H9 (cell line): ENCODE measurements at regions not wholly inside any gene's neighbourhood (a gene's known extent, or its start where the extent isn't known, plus 50 kb on each side); places are given as distances from the start of the nearest gene placed in this dataset.

Source experiments
- DNase-seq: peaks from one replicate; pipeline ENCODE4 v3.0.0-alpha.2; 2017
- H2AFZ ChIP-seq: one replicate; pipeline ENCODE4 v1.6.1; 2013; ENCODE audit warnings: mild to moderate bottlenecking, low read length, control low read depth, moderate library complexity
- H2AK5ac ChIP-seq: 2 replicates; pipeline ENCODE4 v1.6.1; 2013; ENCODE audit warnings: low read length, control low read depth, mixed read lengths; ENCODE audit not compliant: insufficient read length
- H2BK120ac ChIP-seq: one replicate; pipeline ENCODE4 v1.6.1; 2013; ENCODE audit warnings: low read depth, mild to moderate bottlenecking, low read length, control low read depth, inconsistent platforms; ENCODE audit not compliant: poor library complexity, severe bottlenecking
- H2BK12ac ChIP-seq: 2 replicates; pipeline ENCODE4 v1.6.1; 2013; ENCODE audit warnings: low read length, control low read depth, mixed read lengths, low read depth; ENCODE audit not compliant: insufficient read length
- H2BK15ac ChIP-seq: 2 replicates; pipeline ENCODE4 v1.6.1; 2013; ENCODE audit warnings: low read depth, low read length, control low read depth
- H2BK20ac ChIP-seq: one replicate; pipeline ENCODE4 v1.6.1; 2013; ENCODE audit warnings: low read depth, mild to moderate bottlenecking, low read length, control low read depth, inconsistent platforms; ENCODE audit not compliant: poor library complexity, severe bottlenecking
- H2BK5ac ChIP-seq: 2 replicates; pipeline ENCODE4 v1.6.1; 2013; ENCODE audit warnings: low read length, control low read depth, mixed read lengths; ENCODE audit not compliant: insufficient read length
- H3K14ac ChIP-seq: 2 replicates; pipeline ENCODE4 v1.6.1; 2013; ENCODE audit warnings: low read length, control low read depth; ENCODE audit not compliant: insufficient read depth
- H3K18ac ChIP-seq: 2 replicates; pipeline ENCODE4 v1.6.1; 2013; ENCODE audit warnings: low read depth, mild to moderate bottlenecking, mixed read lengths, low read length, control low read depth; ENCODE audit not compliant: insufficient read length
- H3K23ac ChIP-seq: 2 replicates; pipeline ENCODE4 v1.6.1; 2013; ENCODE audit warnings: low read length, control low read depth, mixed read lengths, low read depth; ENCODE audit not compliant: insufficient read length
- H3K23me2 ChIP-seq: 2 replicates; pipeline ENCODE4 v1.6.1; 2013; ENCODE audit warnings: low read depth, mild to moderate bottlenecking, mixed read lengths, low read length, control low read depth; ENCODE audit not compliant: insufficient read length, poor library complexity, severe bottlenecking
- H3K27ac ChIP-seq: 2 replicates; pipeline ENCODE4 v1.5.1; 2013; ENCODE audit warnings: low read length, control low read depth, mixed read lengths, low read depth; ENCODE audit not compliant: insufficient read length
- H3K27me3 ChIP-seq: 2 replicates; pipeline ENCODE4 v1.6.1; 2013; ENCODE audit warnings: low read length, control low read depth, inconsistent platforms; ENCODE audit not compliant: insufficient read depth
- H3K4ac ChIP-seq: 2 replicates; pipeline ENCODE4 v1.6.1; 2013; ENCODE audit warnings: low read depth, mild to moderate bottlenecking, control low read depth, inconsistent platforms, low read length, moderate library complexity
- H3K4me1 ChIP-seq: 2 replicates; pipeline ENCODE4 v1.6.1; 2013; ENCODE audit warnings: low read length, control low read depth, inconsistent platforms; ENCODE audit not compliant: insufficient read depth
- H3K4me2 ChIP-seq: 2 replicates; pipeline ENCODE4 v1.6.1; 2013; ENCODE audit warnings: low read length, control low read depth, mixed read lengths; ENCODE audit not compliant: insufficient read length, insufficient read depth
- H3K56ac ChIP-seq: 2 replicates; pipeline ENCODE4 v1.6.1; 2013; ENCODE audit warnings: low read depth, mild to moderate bottlenecking, mixed read lengths, low read length, control low read depth; ENCODE audit not compliant: insufficient read length
- H3K79me1 ChIP-seq: 2 replicates; pipeline ENCODE4 v1.6.1; 2013; ENCODE audit warnings: low read depth, mild to moderate bottlenecking, moderate library complexity, low read length, control low read depth, inconsistent platforms; ENCODE audit not compliant: insufficient read depth, poor library complexity, severe bottlenecking
- H3K79me2 ChIP-seq: 2 replicates; pipeline ENCODE4 v1.6.1; 2013; ENCODE audit warnings: low read length, control low read depth, inconsistent platforms; ENCODE audit not compliant: insufficient read depth
- H3K9ac ChIP-seq: 2 replicates; pipeline ENCODE4 v1.6.1; 2013; ENCODE audit warnings: low read length, control low read depth, mixed read lengths; ENCODE audit not compliant: insufficient read length; ENCODE audit errors: extremely low read depth
- H3K9me3 ChIP-seq: one replicate; pipeline ENCODE4 v1.6.1; 2013; ENCODE audit warnings: low read depth, low read length, inconsistent platforms; ENCODE audit not compliant: control insufficient read depth
- H3T11ph ChIP-seq: one replicate; pipeline ENCODE4 v1.6.1; 2013; ENCODE audit warnings: mild to moderate bottlenecking, low read length, control low read depth, inconsistent platforms
- H4K20me1 ChIP-seq: one replicate; pipeline ENCODE4 v1.6.1; 2013; ENCODE audit not compliant: control insufficient read depth, insufficient read length, insufficient read depth
- H4K5ac ChIP-seq: 2 replicates; pipeline ENCODE4 v1.6.1; 2013; ENCODE audit warnings: low read depth, mild to moderate bottlenecking, mixed read lengths, low read length, control low read depth; ENCODE audit not compliant: insufficient read length
- H4K8ac ChIP-seq: replicated peaks from 2 replicates; pipeline ENCODE4 v1.6.1; 2013; ENCODE audit warnings: low read length, control low read depth, mixed read lengths, low read depth; ENCODE audit not compliant: insufficient read length
- H4K91ac ChIP-seq: 2 replicates; pipeline ENCODE4 v1.6.1; 2013; ENCODE audit warnings: low read depth, mild to moderate bottlenecking, moderate library complexity, mixed read lengths, low read length, control low read depth; ENCODE audit not compliant: insufficient read length
- H3K27ac Mint-ChIP-seq, 3 experiments: 2 replicates in 2 of 3; 3 replicates in 1 of 3; pipeline ENCODE4 v1.8.0; 2020 to 2021; ENCODE audit warnings: mixed read lengths in 3 of 3, mild to moderate bottlenecking in 1 of 3, moderate library complexity in 1 of 3
- H3K27me3 Mint-ChIP-seq: 2 replicates; pipeline ENCODE4 v1.8.0; 2021; ENCODE audit warnings: low read depth, mild to moderate bottlenecking, moderate library complexity, mixed read lengths
- H3K36me3 Mint-ChIP-seq, 3 experiments: 2 replicates in 2 of 3; 3 replicates in 1 of 3; pipeline ENCODE4 v1.8.0; 2020 to 2021; ENCODE audit warnings: low read depth in 3 of 3, mixed read lengths in 3 of 3; ENCODE audit not compliant: insufficient read depth in 1 of 3
- H3K4me1 Mint-ChIP-seq, 2 experiments: 2 replicates each; pipeline ENCODE4 v1.8.0; 2020; ENCODE audit warnings: mixed read lengths in 2 of 2
- H3K4me3 Mint-ChIP-seq, 2 experiments: 2 replicates in 1 of 2; 3 replicates in 1 of 2; pipeline ENCODE4 v1.8.0; 2020 to 2021; ENCODE audit warnings: mild to moderate bottlenecking in 2 of 2, mixed read lengths in 2 of 2, moderate library complexity in 1 of 2
- H3K9me3 Mint-ChIP-seq, 2 experiments: 2 replicates in 1 of 2; 3 replicates in 1 of 2; pipeline ENCODE4 v1.8.0; 2020; ENCODE audit warnings: mild to moderate bottlenecking in 2 of 2, mixed read lengths in 2 of 2, moderate library complexity in 1 of 2
- CTCF ChIP-seq: fragments of 200-600 bp; sonication (generic); conservative IDR thresholded peaks from 3 replicates; pipeline ENCODE4 v1.8.0; 2021; ENCODE audit warnings: antibody characterized with exemption, mild to moderate bottlenecking
- WGBS: extraction: QIAGEN DNeasy Blood & Tissue Kit; methylation state at CpG from one replicate; pipeline ENCODE4 v1.1.7; 2013; ENCODE audit warnings: missing lambda C conversion rate, low lambda C conversion rate, mixed read lengths; ENCODE audit not compliant: insufficient read length; ENCODE audit errors: extremely low coverage; 5-methylcytosine and 5-hydroxymethylcytosine counted together

GRCh38 chr10:106027240-106027639, 1137.3 kb downstream of the SORCS1 start:
- no peaks in the 10 kb centered on the region for H3K4me1 ChIP-seq
- no peak overlapping the region for H4K91ac ChIP-seq
- H3K27me3 Mint-ChIP-seq: no peaks in the 10 kb centered on the region; the same call in 1 of the 2 replicates
- H3K4me2 ChIP-seq: no peak overlapping the region
- no peak overlapping the region for H4K8ac ChIP-seq
- no peaks in the 10 kb centered on the region for H4K20me1 ChIP-seq
- H3K23ac ChIP-seq: no peak overlapping the region
- no peak overlapping the region for H3K4me3 Mint-ChIP-seq
- H3K9me3 ChIP-seq: no peaks in the 10 kb centered on the region
- H3K27ac ChIP-seq: no peak overlapping the region
- no peak overlapping the region for H3K27ac Mint-ChIP-seq
- H3K36me3 Mint-ChIP-seq: no peaks in the 10 kb centered on the region
- H3K14ac ChIP-seq: no peak overlapping the region
- no peak overlapping the region for H3T11ph ChIP-seq
- H3K9me3 Mint-ChIP-seq: no peaks in the 10 kb centered on the region
- no peak for TF ChIP-seq CTCF
- H3K79me1 ChIP-seq: no peaks in the 10 kb centered on the region
- no peaks in the 10 kb centered on the region for H3K23me2 ChIP-seq
- no peak overlapping the region for H3K56ac ChIP-seq
- no peak overlapping the region for H2BK5ac ChIP-seq
- H2BK20ac ChIP-seq: no peak overlapping the region
- H2AFZ ChIP-seq: no peak overlapping the region
- no CpG with 5 or more reads among the region's 1 CpG for WGBS
- H3K27me3 ChIP-seq: no peaks in the 10 kb centered on the region
- H3K79me2 ChIP-seq: no peaks in the 10 kb centered on the region
- no peak overlapping the region for H3K4ac ChIP-seq
- no peak overlapping the region for H3K9ac ChIP-seq
- no peak overlapping the region for H2BK12ac ChIP-seq
- no peak overlapping the region for H2BK15ac ChIP-seq
- H3K4me1 Mint-ChIP-seq: no peaks in the 10 kb centered on the region
- no peak overlapping the region for H3K18ac ChIP-seq
- no peak for DNase-seq
- H4K5ac ChIP-seq: no peak overlapping the region
- no peak overlapping the region for H2AK5ac ChIP-seq
- no peak overlapping the region for H2BK120ac ChIP-seq
